HuH-7 (cell line): ENCODE measurements at regions not wholly inside any gene's neighbourhood (a gene's known extent, or its start where the extent isn't known, plus 50 kb on each side); places are given as distances from the start of the nearest gene placed in this dataset.

Experiments used
- DNase-seq: peaks from one replicate; pipeline ENCODE4 v3.0.0; 2011; ENCODE audit warnings: low spot score

GRCh38 chr16:51391798-51392511 lies 240.9 kb upstream of the SALL1 start:
- no peak for DNase-seq

GRCh38 chr16:51390877-51391276 lies 239.8 kb upstream of the SALL1 start:
- no peak for DNase-seq

- no peak for DNase-seq
Observed at GRCh38 chr16:51389881-51390280, 238.8 kb upstream of the SALL1 start.

- DNase-seq = no peak
Observed at GRCh38 chr16:51388516-51388951, 237.5 kb upstream of the SALL1 start.

GRCh38 chr16:51383909-51384308 lies 232.8 kb upstream of the SALL1 start:
- no peak for DNase-seq

- no peak for DNase-seq
Observed at GRCh38 chr16:51382940-51383339, 231.9 kb upstream of the SALL1 start.

- DNase-seq = no peak
Observed at GRCh38 chr16:51382211-51382610, 231.1 kb upstream of the SALL1 start.

- no peak for DNase-seq
Observed at GRCh38 chr16:51376080-51376479, 225.0 kb upstream of the SALL1 start.

GRCh38 chr16:51374790-51375189 lies 223.7 kb upstream of the SALL1 start:
- no peak for DNase-seq

GRCh38 chr16:51374346-51374745 lies 223.3 kb upstream of the SALL1 start:
- no peak for DNase-seq

- no peak for DNase-seq
Observed at GRCh38 chr16:51365715-51366114, 214.6 kb upstream of the SALL1 start.

GRCh38 chr16:51359141-51359955 lies 208.3 kb upstream of the SALL1 start:
- no peak for DNase-seq

GRCh38 chr16:51357839-51358238 lies 206.8 kb upstream of the SALL1 start:
- DNase-seq = no peak

- DNase-seq = no peak
Observed at GRCh38 chr16:51355875-51356274, 204.8 kb upstream of the SALL1 start.

GRCh38 chr16:51355195-51355594 lies 204.1 kb upstream of the SALL1 start:
- no peak for DNase-seq

- DNase-seq = no peak
Observed at GRCh38 chr16:51353055-51353454, 202.0 kb upstream of the SALL1 start.

- DNase-seq = no peak
Observed at GRCh38 chr16:51349626-51350025, 198.6 kb upstream of the SALL1 start.

GRCh38 chr16:51343411-51343810 lies 192.3 kb upstream of the SALL1 start:
- no peak for DNase-seq

- no peak for DNase-seq
Observed at GRCh38 chr16:51341204-51341603, 190.1 kb upstream of the SALL1 start.

GRCh38 chr16:51337662-51338061 lies 186.6 kb upstream of the SALL1 start:
- DNase-seq = peak; percentile 5

GRCh38 chr16:51328733-51329132 lies 177.7 kb upstream of the SALL1 start:
- DNase-seq = no peak

GRCh38 chr16:51327001-51327400 lies 175.9 kb upstream of the SALL1 start:
- no peak for DNase-seq

GRCh38 chr16:51326131-51326856 lies 175.2 kb upstream of the SALL1 start:
- DNase-seq = no peak
